MM.1S (cell line): ENCODE measurements at regions not wholly inside any gene's neighbourhood (a gene's known extent, or its start where the extent isn't known, plus 50 kb on each side); places are given as distances from the start of the nearest gene placed in this dataset.

Source experiments
- DNase-seq: peaks from one replicate; pipeline ENCODE4 v3.0.0-alpha.2; 2015
- H2AFZ ChIP-seq: fragments of 300-600 bp; sonication (generic); 2 replicates; pipeline ENCODE4 v1.6.0; 2016; ENCODE audit warnings: antibody characterized with exemption, low read length
- H3F3A ChIP-seq: fragments of 300-600 bp; sonication (generic); 2 replicates; pipeline ENCODE4 v1.6.1; 2016; ENCODE audit warnings: mild to moderate bottlenecking, antibody characterized with exemption, low read length, moderate library complexity, mixed read lengths; ENCODE audit not compliant: insufficient read depth
- H3K27ac ChIP-seq: fragments of 300-600 bp; sonication (generic); 2 replicates; pipeline ENCODE4 v1.5.1; 2016; ENCODE audit warnings: mild to moderate bottlenecking, low read length
- H3K27me3 ChIP-seq: fragments of 300-600 bp; sonication (generic); replicated peaks from 2 replicates; pipeline ENCODE4 v1.6.0; 2016; ENCODE audit warnings: low read length; ENCODE audit not compliant: insufficient read depth
- H3K36me3 ChIP-seq: fragments of 300-600 bp; sonication (generic); replicated peaks from 2 replicates; pipeline ENCODE4 v1.6.1; 2016; ENCODE audit warnings: mild to moderate bottlenecking, low read length, mixed read lengths; ENCODE audit not compliant: insufficient read depth
- H3K4me1 ChIP-seq: fragments of 300-600 bp; sonication (generic); 2 replicates; pipeline ENCODE4 v1.6.1; 2016; ENCODE audit warnings: low read length, mixed read lengths
- H3K4me2 ChIP-seq: fragments of 300-600 bp; sonication (generic); 2 replicates; pipeline ENCODE4 v1.6.0; 2016; ENCODE audit warnings: low read depth, low read length
- H3K4me3 ChIP-seq: fragments of 300-600 bp; sonication (generic); 2 replicates; pipeline ENCODE4 v1.5.1; 2016; ENCODE audit warnings: low read length, mixed read lengths
- H3K79me2 ChIP-seq: fragments of 300-600 bp; sonication (generic); 2 replicates; pipeline ENCODE4 v1.6.1; 2016; ENCODE audit warnings: mixed run types, low read length, mixed read lengths
- H3K9ac ChIP-seq: fragments of 300-600 bp; sonication (generic); 2 replicates; pipeline ENCODE4 v1.6.1; 2016; ENCODE audit warnings: low read length, mixed read lengths
- H3K9me2 ChIP-seq: fragments of 300-600 bp; sonication (generic); replicated peaks from 2 replicates; pipeline ENCODE4 v1.6.1; 2016; ENCODE audit warnings: mild to moderate bottlenecking, low read length, mixed read lengths; ENCODE audit not compliant: insufficient read depth
- H3K9me3 ChIP-seq: fragments of 300-600 bp; sonication (generic); replicated peaks from 2 replicates; pipeline ENCODE4 v1.6.1; 2016; ENCODE audit warnings: mild to moderate bottlenecking, low read length, mixed read lengths; ENCODE audit not compliant: insufficient read depth
- H4K20me1 ChIP-seq: fragments of 300-600 bp; sonication (generic); 2 replicates; pipeline ENCODE4 v1.6.1; 2016; ENCODE audit warnings: mild to moderate bottlenecking, low read length, moderate library complexity, mixed read lengths; ENCODE audit not compliant: insufficient read depth
- CTCF ChIP-seq: fragments of 300-600 bp; sonication (generic); IDR thresholded peaks from 2 replicates; pipeline ENCODE4 v1.5.1; 2016; ENCODE audit warnings: antibody characterized with exemption, low read length, mixed read lengths
- EZH2 ChIP-seq: fragments of 300-600 bp; sonication (generic); optimal IDR thresholded peaks from 2 replicates; pipeline ENCODE3; 2017; ENCODE audit warnings: low read depth, mild to moderate bottlenecking, antibody characterized with exemption, low read length, mixed read lengths
- EZH2phosphoT487 ChIP-seq: fragments of 300-600 bp; sonication (generic); IDR thresholded peaks from 2 replicates; pipeline ENCODE4 v1.6.1; 2018; ENCODE audit warnings: antibody characterized with exemption, low read length

- Histone ChIP-seq H3F3A (no peaks in the 10 kb centered on the region), H3K9ac (no peak overlapping the region), H3K4me1 (no peaks in the 10 kb centered on the region), H3K36me3 (no peaks in the 10 kb centered on the region), H3K9me3 (no peaks in the 10 kb centered on the region), H3K79me2 (no peaks in the 10 kb centered on the region), H3K9me2 (no peaks in the 10 kb centered on the region), H4K20me1 (no peaks in the 10 kb centered on the region), H3K27ac (no peak overlapping the region), H3K4me2 (no peak overlapping the region), H3K4me3 (no peak overlapping the region), H3K27me3 (no peaks in the 10 kb centered on the region), H2AFZ (no peak overlapping the region)
- DNase-seq = no peak
- TF ChIP-seq CTCF = no peak
- TF ChIP-seq EZH2 = no peak
- no peak for TF ChIP-seq EZH2phosphoT487
Measured at GRCh38 chr20:12798286-12798685, 210.5 kb upstream of the SPTLC3 start.

GRCh38 chr20:12808006-12808567 is 200.7 kb upstream of the SPTLC3 start:
- H3K27me3 ChIP-seq = no peaks in the 10 kb centered on the region
- H3K4me2 ChIP-seq = no peak overlapping the region
- H3K9me2 ChIP-seq = no peaks in the 10 kb centered on the region
- H3K9ac ChIP-seq = no peak overlapping the region
- no peaks in the 10 kb centered on the region for H3K9me3 ChIP-seq
- no peaks in the 10 kb centered on the region for H3K4me1 ChIP-seq
- no peaks in the 10 kb centered on the region for H4K20me1 ChIP-seq
- TF ChIP-seq EZH2phosphoT487 (no peak), CTCF (no peak), EZH2 (no peak)
- no peak overlapping the region for H2AFZ ChIP-seq
- no peak overlapping the region for H3K4me3 ChIP-seq
- no peaks in the 10 kb centered on the region for H3K79me2 ChIP-seq
- H3K27ac ChIP-seq = no peak overlapping the region
- H3K36me3 ChIP-seq = no peaks in the 10 kb centered on the region
- H3F3A ChIP-seq = no peaks in the 10 kb centered on the region
- DNase-seq = no peak

GRCh38 chr20:12815231-12815768 is 193.5 kb upstream of the SPTLC3 start:
- Histone ChIP-seq H3K79me2 (no peaks in the 10 kb centered on the region), H4K20me1 (no peaks in the 10 kb centered on the region), H3K9ac (no peak overlapping the region), H3K4me3 (no peak overlapping the region), H2AFZ (no peak overlapping the region), H3K36me3 (no peaks in the 10 kb centered on the region), H3K4me2 (no peak overlapping the region), H3F3A (no peaks in the 10 kb centered on the region), H3K4me1 (0 out of 2 replicates have a peak, but pooled peaks cover 6% of the 10 kb centered on the region), H3K9me2 (no peaks in the 10 kb centered on the region), H3K27me3 (no peaks in the 10 kb centered on the region), H3K9me3 (no peaks in the 10 kb centered on the region), H3K27ac (no peak overlapping the region)
- DNase-seq = peak; percentile 52
- TF ChIP-seq EZH2 = no peak
- TF ChIP-seq CTCF = no peak
- TF ChIP-seq EZH2phosphoT487 = no peak
